ENCODE measurements at regions not wholly inside any gene's neighbourhood (a gene's known extent, or its start where the extent isn't known, plus 50 kb on each side); places are given as distances from the start of the nearest gene placed in this dataset.
"Not testable (repeated sequence)": the region's sequence is repeated elsewhere in the genome, so short reads cannot be mapped to it uniquely, and the experiment has no call there.

DNA sequence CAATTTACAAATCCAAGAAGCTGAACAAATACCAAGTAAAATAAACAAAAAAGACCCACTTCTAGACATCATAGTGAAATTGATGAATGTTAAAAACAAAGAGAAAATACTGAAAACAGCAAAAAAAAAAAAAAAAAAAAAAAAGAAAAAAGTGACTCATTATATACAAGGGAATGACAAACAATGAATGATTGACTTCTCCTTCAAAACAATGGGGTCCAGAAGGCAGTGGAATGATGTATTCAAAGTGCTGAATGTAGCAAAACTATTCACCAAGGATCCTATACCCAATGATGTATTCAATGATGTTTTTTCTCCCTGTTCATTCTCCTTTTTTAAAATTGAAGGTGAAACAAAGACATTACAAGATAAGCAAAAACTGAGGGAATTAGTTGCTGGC is 650.0 kb downstream of the UTRN start:
- no peaks in the 10 kb centered on the region for H3K36me3 ChIP-seq (ENCODE audit: insufficient read depth, low read length)
- no peaks in the 10 kb centered on the region for H3K27me3 ChIP-seq (ENCODE audit: insufficient read depth, low read length)
- no peak overlapping the region for H3K4me3 ChIP-seq (ENCODE audit: low read length)
- H3K4me1 ChIP-seq (ENCODE audit: insufficient read depth, low read length), result peaks cover 5% of the 10 kb centered on the region
- no peaks in the 10 kb centered on the region for H3K9me3 ChIP-seq (ENCODE audit: low read length)
- no peak overlapping the region for H2AFZ ChIP-seq (ENCODE audit: low read depth, low read length)

DNA sequence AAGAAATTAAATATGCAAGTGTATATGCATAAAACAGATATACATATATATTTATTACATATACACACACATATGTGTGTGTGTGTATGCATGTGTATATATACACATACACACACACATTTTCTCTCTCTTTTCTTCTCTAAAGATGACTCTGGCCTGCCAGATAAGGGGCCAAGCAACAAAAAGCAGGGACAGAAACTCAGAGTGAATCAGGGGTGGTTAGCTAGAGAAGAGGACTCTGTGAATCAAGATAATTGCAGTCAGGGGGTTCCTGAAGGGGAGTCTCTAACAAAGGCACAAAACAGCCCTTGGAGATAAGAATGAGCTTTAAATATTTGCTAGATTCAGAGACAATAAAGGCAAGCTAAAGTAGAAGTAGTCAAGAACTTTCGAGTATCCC is 650.5 kb downstream of the UTRN start:
- Histone ChIP-seq H3K9me3 (ENCODE audit: low read length) (no peaks in the 10 kb centered on the region), H3K27me3 (ENCODE audit: insufficient read depth, low read length) (peaks cover under 1% of the 10 kb centered on the region), H2AFZ (ENCODE audit: low read depth, low read length) (no peak overlapping the region), H3K4me1 (ENCODE audit: insufficient read depth, low read length) (peaks cover 5% of the 10 kb centered on the region), H3K4me3 (ENCODE audit: low read length) (no peak overlapping the region), H3K36me3 (ENCODE audit: insufficient read depth, low read length) (no peaks in the 10 kb centered on the region)

DNA sequence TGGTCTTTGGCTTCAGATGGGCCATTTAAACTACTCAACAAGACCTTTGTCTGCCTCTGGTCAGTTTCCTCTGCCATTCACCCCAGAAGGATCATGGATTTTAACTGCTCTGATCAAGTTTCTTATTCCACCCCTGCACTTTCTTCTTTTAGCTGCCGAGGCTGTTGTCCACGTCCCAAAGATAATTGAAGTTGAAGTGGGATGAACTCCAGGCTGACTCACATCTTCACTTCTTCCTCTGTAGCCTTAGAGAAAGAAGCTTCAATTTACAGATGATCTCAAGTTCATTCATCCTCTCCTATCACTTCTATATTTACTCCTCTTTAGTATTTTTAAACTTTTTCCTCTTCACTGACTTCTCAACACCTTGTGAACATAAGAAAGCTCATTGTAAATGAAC is 651.6 kb downstream of the UTRN start:
- H3K27me3 ChIP-seq (ENCODE audit: insufficient read depth, low read length), result peaks cover 4% of the 10 kb centered on the region
- no peaks in the 10 kb centered on the region for H3K9me3 ChIP-seq (ENCODE audit: low read length)
- H3K36me3 ChIP-seq (ENCODE audit: insufficient read depth, low read length), result no peaks in the 10 kb centered on the region
- H3K4me1 ChIP-seq (ENCODE audit: insufficient read depth, low read length), result peaks cover 5% of the 10 kb centered on the region
- no peak overlapping the region for H3K4me3 ChIP-seq (ENCODE audit: low read length)
- H2AFZ ChIP-seq (ENCODE audit: low read depth, low read length), result no peak overlapping the region

DNA sequence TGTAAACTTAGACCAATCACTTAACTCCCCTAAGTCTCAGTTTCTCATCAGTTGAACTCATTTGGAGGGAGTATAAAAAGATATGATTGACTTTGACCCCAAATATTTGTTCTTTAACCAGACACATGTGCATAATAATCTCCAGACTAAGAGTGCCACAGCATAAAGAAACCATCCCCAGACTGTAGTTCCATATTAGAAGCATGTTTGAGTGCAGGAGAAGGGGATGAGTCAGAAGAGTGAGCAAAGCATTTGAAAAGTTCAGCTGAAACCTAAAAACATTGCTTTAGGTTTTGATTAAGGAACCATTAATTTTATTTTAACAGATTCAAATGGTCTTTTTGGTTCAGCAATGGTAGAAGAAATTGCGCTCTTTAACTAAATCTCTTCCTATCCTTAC is 654.8 kb downstream of the UTRN start:
- Histone ChIP-seq H3K27me3 (ENCODE audit: insufficient read depth, low read length) (peaks cover 4% of the 10 kb centered on the region), H2AFZ (ENCODE audit: low read depth, low read length) (no peak overlapping the region), H3K4me1 (ENCODE audit: insufficient read depth, low read length) (peaks cover 5% of the 10 kb centered on the region), H3K9me3 (ENCODE audit: low read length) (no peaks in the 10 kb centered on the region), H3K36me3 (ENCODE audit: insufficient read depth, low read length) (no peaks in the 10 kb centered on the region), H3K4me3 (ENCODE audit: low read length) (no peak overlapping the region)

DNA sequence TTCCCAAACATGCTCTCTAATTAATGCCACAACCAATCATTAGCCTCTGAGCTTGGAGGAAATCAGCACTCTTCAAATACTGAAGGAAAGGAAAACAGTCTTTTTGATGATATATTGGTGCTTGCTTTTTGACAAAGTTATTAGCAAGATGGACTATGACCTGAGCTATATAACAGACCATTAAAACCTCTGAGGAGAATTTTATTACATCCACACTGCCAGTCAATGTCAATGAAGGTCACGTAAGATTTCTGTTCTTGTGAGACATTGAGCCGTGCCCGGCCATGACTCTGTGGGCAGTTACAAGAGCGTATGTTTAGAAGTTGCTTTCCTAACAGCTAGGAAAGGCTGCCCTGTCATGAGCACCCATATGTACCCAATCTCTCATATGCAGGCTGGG is 659.0 kb downstream of the UTRN start:
- Histone ChIP-seq H3K4me3 (ENCODE audit: low read length) (no peak overlapping the region), H3K9me3 (ENCODE audit: low read length) (no peaks in the 10 kb centered on the region), H3K36me3 (ENCODE audit: insufficient read depth, low read length) (no peaks in the 10 kb centered on the region)

DNA sequence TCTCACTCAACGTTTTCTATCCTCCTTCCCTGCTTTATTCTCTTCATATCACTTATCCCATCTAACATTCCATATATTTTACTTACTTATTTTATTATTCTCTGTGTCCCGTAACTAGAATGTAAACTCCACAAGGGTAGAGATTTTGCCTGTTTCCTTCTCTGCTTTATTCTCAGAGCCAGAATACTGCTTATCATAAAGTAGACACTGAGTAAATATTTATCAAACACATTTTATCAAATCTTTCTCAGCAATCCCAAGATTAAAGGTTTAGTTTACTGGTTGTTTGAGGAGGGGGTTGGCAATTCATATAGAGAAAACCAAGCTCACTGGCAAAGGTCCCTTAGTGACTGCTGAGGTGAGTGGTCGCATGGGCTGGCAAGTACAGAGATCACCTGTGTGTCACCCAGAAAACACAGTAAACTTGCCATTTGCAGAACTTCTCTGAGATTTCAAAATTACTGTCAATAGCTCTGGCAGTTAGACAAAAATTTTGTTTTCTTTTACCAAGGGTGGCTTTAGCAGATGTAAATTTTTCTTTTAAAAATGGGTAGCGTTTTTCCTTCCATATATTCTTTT is 662.4 kb downstream of the UTRN start:
- Histone ChIP-seq H3K36me3 (ENCODE audit: insufficient read depth, low read length) (no peaks in the 10 kb centered on the region), H3K27me3 (ENCODE audit: insufficient read depth, low read length) (no peaks in the 10 kb centered on the region), H2AFZ (ENCODE audit: low read depth, low read length) (no peak overlapping the region), H3K4me1 (ENCODE audit: insufficient read depth, low read length) (no peaks in the 10 kb centered on the region), H3K4me3 (ENCODE audit: low read length) (no peak overlapping the region), H3K9me3 (ENCODE audit: low read length) (no peaks in the 10 kb centered on the region)

More for the DNA sequence above, 659.0 kb downstream of the UTRN start:
- Histone ChIP-seq H3K27me3 (ENCODE audit: insufficient read depth, low read length) (peaks cover 4% of the 10 kb centered on the region), H2AFZ (ENCODE audit: low read depth, low read length) (no peak overlapping the region), H3K4me1 (ENCODE audit: insufficient read depth, low read length) (no peaks in the 10 kb centered on the region)

DNA sequence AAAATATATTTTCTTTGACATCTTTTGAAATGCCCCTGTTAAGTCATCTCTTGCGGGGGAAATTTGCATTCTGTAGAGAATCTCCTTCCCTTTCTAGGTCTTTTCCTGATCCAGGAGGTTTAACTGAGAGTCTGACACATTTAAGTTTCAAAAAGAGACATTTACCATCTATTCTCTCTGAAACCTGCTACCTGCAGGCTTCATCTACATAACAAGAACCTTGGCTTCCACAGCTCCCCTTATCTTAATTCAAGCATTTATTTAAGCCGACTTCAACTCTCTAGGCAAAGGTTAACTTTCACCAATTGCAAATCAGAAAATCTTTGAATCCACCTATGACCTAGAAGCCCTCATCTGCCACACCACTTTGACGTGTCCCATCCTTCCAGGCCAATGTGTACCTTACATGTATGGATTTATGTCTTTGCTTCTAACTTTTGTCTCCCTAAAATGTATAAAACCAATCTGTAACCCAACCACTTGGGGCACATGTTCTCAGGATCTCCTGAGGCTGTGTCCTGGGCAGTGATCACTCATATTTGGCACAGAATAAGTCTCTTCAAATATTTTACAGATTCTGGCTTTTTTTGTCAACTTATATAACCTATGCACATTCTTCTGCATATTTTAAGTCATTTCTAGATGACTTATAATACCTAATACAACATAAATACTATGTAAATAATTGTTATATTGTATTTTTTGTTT is 666.7 kb downstream of the UTRN start:
- Histone ChIP-seq H3K4me1 (ENCODE audit: insufficient read depth, low read length) (peaks cover 15% of the 10 kb centered on the region), H3K36me3 (ENCODE audit: insufficient read depth, low read length) (no peaks in the 10 kb centered on the region), H3K27me3 (ENCODE audit: insufficient read depth, low read length) (no peaks in the 10 kb centered on the region), H2AFZ (ENCODE audit: low read depth, low read length) (no peak overlapping the region), H3K4me3 (ENCODE audit: low read length) (no peak overlapping the region), H3K9me3 (ENCODE audit: low read length) (no peaks in the 10 kb centered on the region)

DNA sequence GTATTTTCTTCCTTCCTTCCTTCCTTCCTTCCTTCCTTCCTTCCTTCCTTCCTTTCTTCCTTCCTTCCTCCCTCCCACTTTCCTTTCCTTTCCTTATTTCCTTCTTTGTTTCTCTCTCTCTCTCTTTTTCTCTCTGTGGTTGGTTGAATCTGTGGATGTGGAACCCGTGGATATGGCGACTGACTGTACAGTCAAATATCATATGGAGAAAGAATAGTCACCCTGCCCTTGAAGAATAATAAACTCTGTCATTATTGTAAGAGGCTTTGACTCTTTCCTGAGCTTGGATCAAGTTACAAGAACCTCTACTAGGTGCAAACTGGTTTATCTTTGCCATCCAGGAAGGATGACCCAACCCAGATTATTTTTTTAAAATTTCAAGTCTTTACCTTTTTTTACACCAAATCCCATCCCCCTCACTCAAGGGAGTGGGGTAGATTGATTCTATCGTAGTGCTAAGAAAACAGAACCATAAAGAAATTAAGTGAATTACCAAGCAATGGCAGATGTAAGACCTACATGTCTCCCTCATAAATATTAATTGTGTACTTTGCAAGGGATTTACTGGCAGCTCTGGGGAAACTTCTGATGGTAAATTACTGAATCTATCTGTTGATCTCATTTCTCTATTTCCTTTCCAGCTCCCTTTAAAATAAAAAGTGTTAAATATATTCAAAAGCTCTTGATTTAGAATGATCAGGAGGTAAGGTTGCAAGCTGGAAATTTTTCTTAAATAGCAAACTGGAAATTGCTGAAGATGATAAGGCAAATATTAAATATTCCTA is 667.5 kb downstream of the UTRN start:
- Histone ChIP-seq H3K9me3 (ENCODE audit: low read length) (no peaks in the 10 kb centered on the region), H3K4me1 (ENCODE audit: insufficient read depth, low read length) (peaks cover 15% of the 10 kb centered on the region), H3K27me3 (ENCODE audit: insufficient read depth, low read length) (no peaks in the 10 kb centered on the region), H3K4me3 (ENCODE audit: low read length) (no peak overlapping the region), H3K36me3 (ENCODE audit: insufficient read depth, low read length) (no peaks in the 10 kb centered on the region), H2AFZ (ENCODE audit: low read depth, low read length) (no peak overlapping the region)

DNA sequence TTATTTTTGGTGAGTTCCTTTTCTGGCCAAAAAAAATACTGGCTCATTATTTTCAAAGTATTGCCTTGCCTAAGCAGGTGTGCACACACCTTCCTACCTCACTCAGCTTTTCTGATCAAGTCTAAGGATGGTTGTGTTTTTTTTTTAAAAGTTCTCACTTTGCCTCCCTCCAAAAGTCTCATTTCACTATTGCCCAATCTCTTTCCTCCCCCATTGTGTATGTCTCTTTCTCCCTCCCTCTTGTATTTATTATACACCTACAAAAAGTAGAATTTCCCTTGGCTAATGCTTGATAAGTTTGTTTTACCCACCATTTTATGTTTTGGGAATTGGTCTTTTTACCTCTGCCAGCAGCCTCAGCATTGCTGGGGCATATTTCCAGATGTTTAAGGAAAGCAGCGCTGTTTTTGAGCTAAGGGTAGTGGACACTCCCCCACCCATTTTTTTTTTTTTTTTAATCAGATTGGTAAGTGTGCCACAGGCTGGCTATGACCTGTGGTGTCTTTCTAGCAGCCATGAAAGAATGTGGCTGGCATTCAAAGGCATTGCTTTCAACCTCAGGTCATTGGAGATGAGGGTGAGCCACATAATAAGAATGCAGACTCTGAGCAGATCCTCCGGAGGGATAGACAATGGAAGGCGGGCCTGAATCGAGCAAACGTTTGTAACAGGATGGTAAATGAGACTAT is 668.6 kb downstream of the UTRN start:
- Histone ChIP-seq H3K36me3 (ENCODE audit: insufficient read depth, low read length) (no peaks in the 10 kb centered on the region), H3K4me1 (ENCODE audit: insufficient read depth, low read length) (peaks cover 15% of the 10 kb centered on the region), H2AFZ (ENCODE audit: low read depth, low read length) (no peak overlapping the region), H3K27me3 (ENCODE audit: insufficient read depth, low read length) (no peaks in the 10 kb centered on the region), H3K4me3 (ENCODE audit: low read length) (no peak overlapping the region), H3K9me3 (ENCODE audit: low read length) (no peaks in the 10 kb centered on the region)

DNA sequence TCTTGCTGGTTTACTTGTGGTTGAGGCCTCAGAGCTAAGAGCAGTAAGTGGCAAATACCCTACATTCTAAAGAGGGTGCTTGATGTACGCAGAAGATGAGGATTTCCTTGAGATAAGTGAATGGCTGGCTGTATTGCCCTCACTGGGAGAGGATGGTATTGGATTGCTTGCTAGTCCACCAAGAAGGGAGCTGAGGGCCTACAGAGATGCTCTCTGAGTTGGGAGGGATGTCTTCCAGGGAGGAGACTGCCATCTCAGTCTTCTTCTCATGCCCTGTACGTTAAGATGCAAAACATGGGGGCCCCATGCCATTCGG is 669.1 kb downstream of the UTRN start:
- Histone ChIP-seq H3K9me3 (ENCODE audit: low read length) (no peaks in the 10 kb centered on the region), H3K27me3 (ENCODE audit: insufficient read depth, low read length) (no peaks in the 10 kb centered on the region), H3K36me3 (ENCODE audit: insufficient read depth, low read length) (no peaks in the 10 kb centered on the region), H2AFZ (ENCODE audit: low read depth, low read length) (no peak overlapping the region), H3K4me1 (ENCODE audit: insufficient read depth, low read length) (peaks cover 15% of the 10 kb centered on the region), H3K4me3 (ENCODE audit: low read length) (no peak overlapping the region)

DNA sequence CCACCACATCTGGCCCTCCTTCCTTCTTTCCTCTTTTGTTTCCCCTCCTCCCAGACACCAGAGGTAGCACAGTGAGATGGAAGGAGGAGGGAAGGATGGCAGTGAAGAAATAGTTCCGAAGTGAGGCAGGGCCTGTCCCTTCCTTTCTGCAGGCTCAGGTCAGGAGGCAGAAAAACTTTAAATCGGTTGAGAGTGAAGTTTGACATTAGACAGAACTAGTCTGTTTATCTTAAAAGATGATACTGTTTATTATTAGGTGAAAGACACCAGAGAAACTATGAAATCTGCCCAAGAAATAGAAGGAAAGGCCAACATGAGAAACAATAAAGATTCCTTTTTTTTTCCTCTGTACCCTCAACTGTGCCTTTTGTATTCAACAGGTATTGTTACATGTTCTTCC is 670.3 kb downstream of the UTRN start:
- no peaks in the 10 kb centered on the region for H3K9me3 ChIP-seq (ENCODE audit: low read length)
- H2AFZ ChIP-seq (ENCODE audit: low read depth, low read length), result no peak overlapping the region
- H3K4me3 ChIP-seq (ENCODE audit: low read length), result no peak overlapping the region
- H3K4me1 ChIP-seq (ENCODE audit: insufficient read depth, low read length), result peaks cover 15% of the 10 kb centered on the region
- H3K36me3 ChIP-seq (ENCODE audit: insufficient read depth, low read length), result no peaks in the 10 kb centered on the region
- H3K27me3 ChIP-seq (ENCODE audit: insufficient read depth, low read length), result no peaks in the 10 kb centered on the region

DNA sequence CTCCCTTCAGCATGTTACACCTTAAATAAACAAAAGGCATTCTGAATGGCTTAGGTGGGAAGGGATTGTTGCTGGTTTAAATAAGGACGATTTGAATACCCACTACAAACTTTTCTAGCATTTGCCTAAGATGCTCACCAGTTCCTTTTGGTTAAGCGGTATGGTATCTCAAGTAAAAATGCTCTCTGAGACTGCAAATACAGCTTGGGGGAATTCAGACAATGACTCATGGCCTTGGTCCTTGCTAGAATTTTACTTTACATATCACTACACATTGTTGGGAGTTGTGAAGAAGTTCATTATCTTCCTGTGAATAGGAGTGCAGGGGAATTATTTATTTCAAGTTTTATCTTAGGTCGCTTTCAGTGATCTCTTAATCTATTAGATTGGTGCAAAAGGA is 670.7 kb downstream of the UTRN start:
- no peak overlapping the region for H3K4me3 ChIP-seq (ENCODE audit: low read length)
- peaks cover 15% of the 10 kb centered on the region for H3K4me1 ChIP-seq (ENCODE audit: insufficient read depth, low read length)
- no peaks in the 10 kb centered on the region for H3K9me3 ChIP-seq (ENCODE audit: low read length)
- no peaks in the 10 kb centered on the region for H3K36me3 ChIP-seq (ENCODE audit: insufficient read depth, low read length)
- H2AFZ ChIP-seq (ENCODE audit: low read depth, low read length), result no peak overlapping the region
- no peaks in the 10 kb centered on the region for H3K27me3 ChIP-seq (ENCODE audit: insufficient read depth, low read length)

DNA sequence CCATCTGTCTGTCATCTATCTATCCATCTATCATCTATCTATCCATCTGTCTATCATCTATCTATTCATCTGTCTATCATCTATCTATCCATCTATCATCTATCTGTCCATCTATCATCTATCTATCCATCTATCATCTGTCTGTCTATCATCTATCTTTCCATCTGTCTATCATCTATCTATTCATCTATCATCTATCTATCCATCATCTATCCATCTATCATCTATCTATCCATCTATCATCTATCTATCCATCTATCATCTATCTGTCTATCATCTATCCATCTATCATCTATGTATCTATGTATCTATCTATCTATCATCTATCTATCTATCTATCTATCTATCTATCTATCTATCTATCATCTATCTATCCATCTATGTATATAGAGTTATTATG is 671.6 kb downstream of the UTRN start:
- H3K4me3 ChIP-seq (ENCODE audit: low read length); H3K9me3 ChIP-seq (ENCODE audit: low read length); H3K27me3 ChIP-seq (ENCODE audit: insufficient read depth, low read length); H2AFZ ChIP-seq (ENCODE audit: low read depth, low read length); H3K36me3 ChIP-seq (ENCODE audit: insufficient read depth, low read length): not testable (repeated sequence)
- H3K4me1 ChIP-seq (ENCODE audit: insufficient read depth, low read length), result peaks cover 15% of the 10 kb centered on the region

Data from neuron (in vitro differentiated cells).